K562 (cell line): ENCODE measurements at regions not wholly inside any gene's neighbourhood (a gene's known extent, or its start where the extent isn't known, plus 50 kb on each side); places are given as distances from the start of the nearest gene placed in this dataset.

Source experiments
- ATAC-seq: fragments of 200-7000 bp; cut with Tn5 transposase; 3 replicates; pipeline ENCODE4 v1.9.1; 2020; ENCODE audit warnings: moderate library complexity
- BruUV-seq: library from RNA; stranded (reverse); fragments of 400-500 nt; replicated peaks from 2 replicates; lab custom pipeline; 2021; lab: Mats Ljungman, UMichigan
- CTCF ChIA-PET: fragments of 300-600 bp; formaldehyde crosslinking; extraction: SDS; loops from one replicate; lab custom pipeline; 2021; ENCODE audit warnings: low intra/inter-chr PET ratio; lab: Yijun Ruan, JAX
- POLR2A ChIA-PET: fragments of 300-600, 350-650 bp; sonication (Branson Sonifier 250); formaldehyde crosslinking; extraction: SDS; loops from one replicate; lab custom pipeline; 2021; ENCODE audit warnings: antibody characterized with exemption, inconsistent platforms; lab: Yijun Ruan, JAX
- DNase-seq, 4 experiments: peaks; one replicate each; pipeline versions ENCODE4 v3.0.0 to v3.0.0-alpha.2; 2011 to 2018; ENCODE audit warnings: low spot score in 3 of 4, mixed read lengths in 3 of 4; ENCODE audit errors: extremely low read depth in 1 of 4
- FAIRE-seq: peaks from 2 replicates; lab custom pipeline; 2011; peaks lifted over from hg19 to GRCh38; lab: Jason Lieb, UNC
- H2AFZ ChIP-seq: 2 replicates; pipeline ENCODE4 v1.6.0; 2011; ENCODE audit warnings: low read depth, low read length, control low read depth, inconsistent platforms
- H3K27ac ChIP-seq: fragments of 200-600 bp; 3 replicates; pipeline ENCODE4 v1.8.0; 2011; ENCODE audit warnings: low read depth, mild to moderate bottlenecking, control low read depth, inconsistent platforms, low read length, moderate library complexity, mixed read lengths; ENCODE audit errors: extremely low read depth
- H3K27me3 ChIP-seq, 2 experiments: fragments of 300-600 bp in 1 of 2; 2 replicates in 1 of 2; 3 replicates in 1 of 2; pipeline versions ENCODE4 v1.6.0 to v1.8.0; 2011; ENCODE audit warnings: inconsistent platforms in 2 of 2, low read length in 2 of 2, mild to moderate bottlenecking in 1 of 2, mixed read lengths in 1 of 2, moderate library complexity in 1 of 2; ENCODE audit not compliant: control insufficient read depth in 2 of 2, insufficient read depth in 2 of 2
- H3K36me3 ChIP-seq: fragments of 300-600 bp; 3 replicates; pipeline ENCODE4 v1.8.0; 2011; ENCODE audit warnings: mild to moderate bottlenecking, low read length, inconsistent platforms; ENCODE audit not compliant: control insufficient read depth, insufficient read depth
- H3K4me1 ChIP-seq, 2 experiments: fragments of 200-600 bp in 1 of 2; replicated peaks in 1 of 2; 2 replicates in 1 of 2; 3 replicates in 1 of 2; pipeline versions ENCODE4 v1.5.1 to v1.8.0; 2011; ENCODE audit warnings: inconsistent platforms in 2 of 2, low read length in 2 of 2, mild to moderate bottlenecking in 1 of 2, mixed read lengths in 1 of 2, moderate library complexity in 1 of 2; ENCODE audit not compliant: control insufficient read depth in 2 of 2, insufficient read depth in 2 of 2
- H3K4me2 ChIP-seq: 2 replicates; pipeline ENCODE4 v1.6.1; 2011; ENCODE audit warnings: low read length, control low read depth, inconsistent platforms, mixed read lengths; ENCODE audit not compliant: insufficient read depth
- H3K4me3 ChIP-seq: fragments of 200-600 bp; sonication (generic), shearing (Covaris generic); 2 replicates; pipeline ENCODE4 v1.5.1; 2016; ENCODE audit warnings: control low read depth, inconsistent platforms
- H3K79me2 ChIP-seq: fragments of 200-600 bp; 3 replicates; pipeline ENCODE4 v1.8.0; 2011; ENCODE audit warnings: low read length, inconsistent platforms; ENCODE audit not compliant: control insufficient read depth, insufficient read depth
- H3K9ac ChIP-seq, 2 experiments: 2 replicates each; pipeline versions ENCODE4 v1.6.0 to v1.6.1; 2011; ENCODE audit warnings: low read depth in 2 of 2, low read length in 2 of 2, control low read depth in 1 of 2, inconsistent platforms in 1 of 2, mild to moderate bottlenecking in 1 of 2, mixed read lengths in 1 of 2; ENCODE audit not compliant: insufficient read depth in 1 of 2
- H3K9me1 ChIP-seq: one replicate; pipeline ENCODE4 v1.6.0; 2011; ENCODE audit warnings: inconsistent platforms, mild to moderate bottlenecking, low read length, moderate library complexity; ENCODE audit not compliant: control insufficient read depth, insufficient read depth
- H3K9me3 ChIP-seq: replicated peaks from 2 replicates; pipeline ENCODE4 v1.5.1; 2011; ENCODE audit warnings: low read depth, low read length, inconsistent platforms; ENCODE audit not compliant: control insufficient read depth, insufficient read depth
- H4K20me1 ChIP-seq: replicated peaks from 2 replicates; pipeline ENCODE4 v1.6.1; 2011; ENCODE audit warnings: low read length, inconsistent platforms, mixed read lengths; ENCODE audit not compliant: control insufficient read depth, insufficient read depth
- ILF3 ChIP-seq: fragments of 450-650 bp; IDR thresholded peaks from 2 replicates; pipeline ENCODE4 v1.6.1; 2018; ENCODE audit warnings: antibody characterized with exemption, mild to moderate bottlenecking, moderate library complexity, borderline replicate concordance
- NR1H2 ChIP-seq: sonication (generic); formaldehyde crosslinking; IDR thresholded peaks from 2 replicates; pipeline ENCODE4 v1.4.0; 2020; ENCODE audit warnings: mild to moderate bottlenecking, missing genetic modification reagents
- SRSF3 ChIP-seq: fragments of 200-400 bp; formaldehyde crosslinking; IDR thresholded peaks from 2 replicates; pipeline ENCODE4 v1.6.1; 2016; ENCODE audit warnings: mild to moderate bottlenecking, low read length, moderate library complexity; ENCODE audit not compliant: insufficient read depth
- ZNF41 ChIP-seq: fragments of 250-450 bp; sonication (Bioruptor Pico); conservative IDR thresholded peaks from 2 replicates; pipeline ENCODE4 v1.4.0; 2020; ENCODE audit warnings: mild to moderate bottlenecking
- ZNF589 ChIP-seq: fragments of 200-800 bp; sonication (Bioruptor generic); IDR thresholded peaks from 2 replicates; pipeline ENCODE4 v1.6.1; 2016; ENCODE audit warnings: low read depth, missing genetic modification characterization, missing compliant biosample characterization
- ZNF77 ChIP-seq: fragments of 250-450 bp; sonication (Bioruptor Pico); IDR thresholded peaks from 2 replicates; pipeline ENCODE4 v1.5.0; 2020
- WGBS: fragments of 100-300 bp; shearing (Covaris generic); methylation state at CpG from one replicate; pipeline ENCODE4 v1.1.6; 2016; ENCODE audit warnings: low coverage, mixed read lengths; ENCODE audit not compliant: insufficient coverage; ENCODE audit errors: missing lambda C conversion rate; 5-methylcytosine and 5-hydroxymethylcytosine counted together
- in situ Hi-C: fragments of 300-500 bp; cut with MboI; formaldehyde crosslinking; loops from 4 replicates; pipeline ENCODE4 v1.15.0; 2018; ENCODE audit warnings: inconsistent platforms, mixed read lengths
- intact Hi-C: fragments of 100-400 bp; cut with micrococcal nuclease; formaldehyde crosslinking; loops from 2 replicates; pipeline ENCODE4 v1.14.2; 2022
- TF ChIP-seq, protein P1 (sequence below): fragments of 450-650 bp; IDR thresholded peaks from 2 replicates; pipeline ENCODE4 v1.6.1; 2016; ENCODE audit warnings: low read depth

DNA sequence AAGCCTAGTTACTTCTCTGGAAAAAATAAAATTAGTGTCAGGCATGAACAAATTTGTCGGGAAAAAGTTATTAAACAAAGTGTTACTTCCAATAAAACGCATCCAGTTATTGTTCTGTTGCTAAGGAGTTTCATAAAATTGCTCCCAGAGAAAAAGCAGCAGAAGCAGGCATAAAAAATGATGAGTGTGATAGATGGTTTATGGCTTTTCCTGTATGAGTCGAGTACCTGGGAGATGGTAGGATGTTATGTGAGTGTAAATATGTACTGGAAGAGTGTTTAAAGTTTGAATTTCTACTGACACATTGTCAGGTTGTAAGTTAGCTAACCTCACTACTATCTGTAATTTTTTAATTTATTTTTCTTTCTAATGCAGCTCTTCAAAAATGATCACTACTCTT, 390.7 kb downstream of the ARL4A start:
- Histone ChIP-seq H3K27me3 (no peaks in the 10 kb centered on the region), H3K9me3 (no peaks in the 10 kb centered on the region), H3K4me3 (no peak overlapping the region), H3K36me3 (no peaks in the 10 kb centered on the region), H3K9me1 (no peaks in the 10 kb centered on the region), H3K9ac (no peak overlapping the region), H3K4me2 (no peak overlapping the region), H3K4me1 (no peaks in the 10 kb centered on the region), H3K27ac (no peak overlapping the region), H2AFZ (no peak overlapping the region), H4K20me1 (no peaks in the 10 kb centered on the region), H3K79me2 (no peaks in the 10 kb centered on the region)
- TF ChIP-seq, protein P1, sequence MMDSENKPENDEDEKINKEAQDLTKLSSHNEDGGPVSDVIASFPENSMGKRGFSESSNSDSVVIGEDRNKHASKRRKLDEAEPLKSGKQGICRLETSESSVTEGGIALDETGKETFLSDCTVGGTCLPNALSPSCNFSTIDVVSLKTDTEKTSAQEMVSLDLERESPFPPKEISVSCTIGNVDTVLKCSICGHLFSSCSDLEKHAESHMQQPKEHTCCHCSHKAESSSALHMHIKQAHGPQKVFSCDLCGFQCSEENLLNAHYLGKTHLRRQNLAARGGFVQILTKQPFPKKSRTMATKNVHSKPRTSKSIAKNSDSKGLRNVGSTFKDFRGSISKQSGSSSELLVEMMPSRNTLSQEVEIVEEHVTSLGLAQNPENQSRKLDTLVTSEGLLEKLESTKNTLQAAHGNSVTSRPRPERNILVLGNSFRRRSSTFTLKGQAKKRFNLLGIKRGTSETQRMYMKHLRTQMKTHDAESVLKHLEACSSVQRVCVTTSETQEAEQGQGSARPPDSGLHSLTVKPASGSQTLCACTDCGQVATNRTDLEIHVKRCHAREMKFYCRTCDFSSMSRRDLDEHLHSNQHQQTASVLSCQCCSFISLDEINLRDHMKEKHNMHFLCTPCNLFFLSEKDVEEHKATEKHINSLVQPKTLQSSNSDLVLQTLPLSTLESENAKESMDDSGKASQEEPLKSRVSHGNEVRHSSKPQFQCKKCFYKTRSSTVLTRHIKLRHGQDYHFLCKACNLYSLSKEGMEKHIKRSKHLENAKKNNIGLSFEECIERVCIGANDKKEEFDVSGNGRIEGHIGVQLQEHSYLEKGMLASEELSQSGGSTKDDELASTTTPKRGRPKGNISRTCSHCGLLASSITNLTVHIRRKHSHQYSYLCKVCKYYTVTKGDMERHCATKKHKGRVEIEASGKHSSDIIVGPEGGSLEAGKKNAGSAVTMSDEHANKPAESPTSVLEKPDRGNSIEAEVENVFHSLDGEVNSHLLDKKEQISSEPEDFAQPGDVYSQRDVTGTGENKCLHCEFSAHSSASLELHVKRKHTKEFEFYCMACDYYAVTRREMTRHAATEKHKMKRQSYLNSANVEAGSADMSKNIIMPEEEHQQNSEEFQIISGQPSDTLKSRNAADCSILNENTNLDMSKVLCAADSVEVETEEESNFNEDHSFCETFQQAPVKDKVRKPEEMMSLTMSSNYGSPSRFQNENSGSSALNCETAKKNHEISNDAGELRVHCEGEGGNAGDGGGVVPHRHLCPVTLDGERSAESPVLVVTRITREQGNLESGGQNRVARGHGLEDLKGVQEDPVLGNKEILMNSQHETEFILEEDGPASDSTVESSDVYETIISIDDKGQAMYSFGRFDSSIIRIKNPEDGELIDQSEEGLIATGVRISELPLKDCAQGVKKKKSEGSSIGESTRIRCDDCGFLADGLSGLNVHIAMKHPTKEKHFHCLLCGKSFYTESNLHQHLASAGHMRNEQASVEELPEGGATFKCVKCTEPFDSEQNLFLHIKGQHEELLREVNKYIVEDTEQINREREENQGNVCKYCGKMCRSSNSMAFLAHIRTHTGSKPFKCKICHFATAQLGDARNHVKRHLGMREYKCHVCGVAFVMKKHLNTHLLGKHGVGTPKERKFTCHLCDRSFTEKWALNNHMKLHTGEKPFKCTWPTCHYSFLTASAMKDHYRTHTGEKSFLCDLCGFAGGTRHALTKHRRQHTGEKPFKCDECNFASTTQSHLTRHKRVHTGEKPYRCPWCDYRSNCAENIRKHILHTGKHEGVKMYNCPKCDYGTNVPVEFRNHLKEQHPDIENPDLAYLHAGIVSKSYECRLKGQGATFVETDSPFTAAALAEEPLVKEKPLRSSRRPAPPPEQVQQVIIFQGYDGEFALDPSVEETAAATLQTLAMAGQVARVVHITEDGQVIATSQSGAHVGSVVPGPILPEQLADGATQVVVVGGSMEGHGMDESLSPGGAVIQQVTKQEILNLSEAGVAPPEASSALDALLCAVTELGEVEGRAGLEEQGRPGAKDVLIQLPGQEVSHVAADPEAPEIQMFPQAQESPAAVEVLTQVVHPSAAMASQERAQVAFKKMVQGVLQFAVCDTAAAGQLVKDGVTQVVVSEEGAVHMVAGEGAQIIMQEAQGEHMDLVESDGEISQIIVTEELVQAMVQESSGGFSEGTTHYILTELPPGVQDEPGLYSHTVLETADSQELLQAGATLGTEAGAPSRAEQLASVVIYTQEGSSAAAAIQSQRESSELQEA, result no peak
- TF ChIP-seq ZNF77 (CRISPR knock-in tag) (no peak), NR1H2 (CRISPR knock-in tag) (no peak), ZNF589 (no peak), ZNF41 (CRISPR knock-in tag) (no peak), ILF3 (no peak), SRSF3 (no peak)
- DNase-seq, result no peak
- in situ Hi-C loops, result no loop called here
- FAIRE-seq, result no peak
- intact Hi-C loops, result no loop called here
- no TSS peak for BruUV-seq
- no peak for ATAC-seq
- 8% methylated on average over 3 of the region's 3 CpGs for whole genome bisulfite sequencing
- POLR2A ChIA-PET, result no interaction called here
- CTCF ChIA-PET, result no interaction called here
